GM12874 (cell line): ENCODE measurements at regions not wholly inside any gene's neighbourhood (a gene's known extent, or its start where the extent isn't known, plus 50 kb on each side); places are given as distances from the start of the nearest gene placed in this dataset.

Experiments used
- CTCF ChIP-seq: IDR thresholded peaks from 2 replicates; pipeline ENCODE4 v1.5.1; 2011; ENCODE audit warnings: low read depth, mild to moderate bottlenecking, control low read depth, low read length, moderate library complexity; ENCODE audit not compliant: insufficient read depth

GRCh38 chr2:188917632-188918031 is 56.5 kb upstream of the COL3A1 start:
- TF ChIP-seq CTCF, result no peak

DNA sequence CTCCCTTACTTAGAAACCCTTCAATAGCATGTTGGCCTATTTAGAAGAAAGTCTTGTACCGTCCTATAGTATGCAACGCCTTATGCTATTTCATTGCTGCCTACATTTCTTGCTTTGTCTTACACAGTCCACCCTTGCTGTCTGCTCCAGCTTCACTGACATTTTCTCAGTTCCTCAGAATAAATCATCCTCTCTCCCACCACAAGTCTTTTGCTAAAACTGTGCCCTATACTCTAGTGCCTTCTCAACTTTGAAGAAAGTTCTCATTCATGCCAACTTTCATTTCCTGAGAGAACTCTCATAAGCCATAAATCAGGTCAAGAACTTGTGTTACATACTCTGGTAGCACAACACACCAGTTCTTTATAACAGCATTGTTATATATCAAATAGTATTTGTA is 54.3 kb upstream of the COL3A1 start:
- TF ChIP-seq CTCF, result no peak

DNA sequence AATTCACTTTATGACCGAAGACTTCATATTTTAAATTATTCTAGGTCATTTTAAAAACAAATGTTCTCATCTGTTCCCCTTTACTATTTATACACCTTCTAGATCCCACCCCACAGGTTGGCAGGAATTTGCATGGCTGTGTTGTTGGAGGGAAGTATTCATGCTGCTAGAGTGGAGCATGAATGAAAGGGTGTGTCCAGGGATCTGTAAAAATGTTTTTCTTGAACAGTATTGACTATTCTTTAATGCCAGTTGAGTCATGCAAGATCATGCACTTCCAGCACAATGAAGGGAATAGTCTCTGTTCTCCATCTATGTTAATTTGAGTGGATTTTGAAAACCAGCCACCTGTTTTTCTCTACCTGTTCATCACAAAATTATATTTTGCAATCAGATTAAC is 52.0 kb upstream of the COL3A1 start:
- TF ChIP-seq CTCF, result no peak
